GM18873 (cell line): ENCODE measurements at regions not wholly inside any gene's neighbourhood (a gene's known extent, or its start where the extent isn't known, plus 50 kb on each side); places are given as distances from the start of the nearest gene placed in this dataset.
"Not testable (repeated sequence)": the region's sequence is repeated elsewhere in the genome, so short reads cannot be mapped to it uniquely, and the experiment has no call there.

ENCODE experiments used
- ATAC-seq: cut with Tn5 transposase; IDR thresholded peaks from one replicate; pipeline ENCODE4 v1.9.1; 2021; ENCODE audit warnings: mild to moderate bottlenecking, moderate library complexity, moderate number of reproducible peaks; ENCODE audit not compliant: unreplicated experiment, low FRiP score

DNA sequence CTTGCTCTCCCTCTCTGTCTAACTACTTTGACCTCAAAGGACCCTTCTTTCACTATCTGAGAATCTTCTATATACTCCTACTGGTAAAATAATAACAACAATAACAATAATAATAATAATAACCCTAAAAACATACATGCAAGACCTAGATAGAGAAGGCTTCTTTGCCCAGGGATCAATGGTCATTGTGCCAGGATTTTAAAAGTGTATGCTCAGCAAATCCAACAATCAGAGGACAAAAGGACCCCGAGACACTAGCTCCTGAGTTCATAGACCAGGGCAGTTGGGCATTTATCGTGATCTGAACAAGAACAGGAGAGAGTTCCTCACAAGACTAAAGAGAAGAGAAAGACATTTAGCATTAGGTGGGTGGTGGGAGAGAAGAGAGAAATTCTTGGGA is 358.5 kb downstream of the DAD1 start:
- no peak for ATAC-seq

DNA sequence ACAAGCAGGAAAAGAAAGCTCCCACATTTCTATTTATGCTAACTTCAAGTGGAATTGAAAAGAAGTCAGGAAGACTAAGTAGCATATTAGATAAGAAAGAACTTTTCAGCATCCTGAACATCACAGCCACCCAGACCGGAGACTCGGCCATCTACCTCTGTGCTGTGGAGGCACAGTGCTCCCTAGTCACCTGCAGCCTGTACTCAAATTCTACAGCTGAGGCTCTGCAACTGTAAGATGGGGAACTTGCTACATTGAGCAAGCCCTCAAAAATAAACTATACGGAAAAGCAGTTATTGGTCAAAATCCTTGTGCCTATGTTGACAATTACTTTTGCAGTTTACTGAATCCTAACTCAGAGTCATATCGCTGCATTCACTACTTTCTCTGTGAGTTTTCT is 361.9 kb downstream of the DAD1 start:
- ATAC-seq: no peak

DNA sequence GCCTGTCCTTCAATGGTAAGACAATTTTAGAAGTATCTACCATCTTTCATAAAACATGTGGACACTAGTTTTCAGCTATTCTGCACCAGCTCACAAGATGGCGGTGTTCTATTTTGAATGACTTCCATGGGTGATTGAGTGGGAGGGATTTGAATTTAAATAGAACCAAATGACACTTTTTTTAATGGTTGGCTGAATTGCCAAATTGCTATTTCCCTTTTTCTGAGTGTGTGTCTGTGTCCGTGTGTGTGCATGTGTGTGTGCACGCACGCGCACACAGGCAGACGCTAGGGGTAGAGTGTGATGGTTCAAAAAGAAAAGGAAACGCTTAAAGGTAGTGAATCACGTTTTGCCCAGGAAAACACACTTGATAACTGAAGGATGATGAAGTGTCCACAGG is 362.6 kb downstream of the DAD1 start:
- ATAC-seq: no peak

GRCh38 chr14:22225516-22226140 is 363.4 kb downstream of the DAD1 start:
- no peak for ATAC-seq

DNA sequence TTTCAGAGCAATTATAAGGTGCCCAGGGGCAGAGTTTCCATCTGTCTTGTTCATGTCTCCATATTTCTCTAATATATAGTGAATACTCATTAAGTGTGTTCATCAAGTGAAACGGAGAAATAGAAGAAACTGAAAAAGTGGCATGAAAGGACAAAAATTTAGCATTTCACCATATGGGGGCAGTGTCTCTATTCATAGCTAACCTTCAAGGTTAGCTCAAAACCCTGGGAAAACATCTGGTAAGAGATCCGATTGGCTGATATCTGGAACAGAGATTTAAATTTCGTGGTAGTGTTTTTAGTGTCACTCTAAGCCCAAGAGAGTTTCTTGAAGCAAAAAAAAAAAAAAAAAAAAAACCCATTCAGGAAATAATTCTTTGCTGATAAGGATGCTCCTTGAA is 367.5 kb downstream of the DAD1 start:
- no peak for ATAC-seq

- no peak for ATAC-seq
Observed at GRCh38 chr14:22220427-22220826, 368.6 kb downstream of the DAD1 start.

DNA sequence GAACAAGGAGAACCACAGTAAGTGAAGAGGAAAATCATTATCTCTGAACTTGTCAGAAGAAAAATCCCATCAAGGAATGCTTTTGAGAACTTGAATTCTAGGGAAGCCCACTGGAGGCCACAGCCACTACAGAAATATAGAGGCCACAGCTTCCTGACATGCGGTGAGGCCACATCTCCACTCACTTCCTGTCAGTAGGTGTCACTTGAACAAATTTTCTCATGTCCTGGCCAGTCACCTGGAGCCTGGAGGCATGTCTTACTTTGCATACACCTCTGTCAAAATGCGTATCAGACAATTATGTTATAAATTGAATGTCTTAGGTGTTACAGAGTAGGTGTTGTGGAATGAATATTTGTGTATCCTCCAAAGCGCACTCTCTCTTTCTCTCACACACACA is 370.3 kb downstream of the DAD1 start:
- ATAC-seq: no peak

DNA sequence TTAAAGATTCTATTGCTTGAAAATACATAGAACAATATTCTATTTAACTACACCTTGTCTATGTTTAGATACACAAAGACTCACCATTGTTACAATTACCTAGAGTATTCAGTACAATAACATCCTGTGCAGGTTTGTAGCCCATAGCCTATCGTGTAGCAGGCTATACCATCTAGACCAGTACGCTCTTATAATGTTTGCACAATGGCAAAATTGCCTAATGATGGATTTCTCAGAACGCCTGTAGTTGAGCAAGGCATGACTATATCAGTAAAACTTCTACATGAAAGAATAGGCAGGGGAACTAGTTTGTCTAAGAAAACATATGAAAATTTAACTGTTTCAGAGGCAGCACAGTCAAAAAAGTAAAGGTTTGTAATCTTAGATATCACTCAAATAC is 375.9 kb downstream of the DAD1 start:
- no peak for ATAC-seq

- ATAC-seq: no peak
Observed at GRCh38 chr14:22210906-22211305, 378.1 kb downstream of the DAD1 start.

GRCh38 chr14:22210026-22210425 is 379.0 kb downstream of the DAD1 start:
- no peak for ATAC-seq

GRCh38 chr14:22203036-22203435 is 386.0 kb downstream of the DAD1 start:
- no peak for ATAC-seq

- no peak for ATAC-seq
Observed at GRCh38 chr14:22202313-22202712, 386.7 kb downstream of the DAD1 start.

GRCh38 chr14:22200977-22201605 is 387.9 kb downstream of the DAD1 start:
- no peak for ATAC-seq

DNA sequence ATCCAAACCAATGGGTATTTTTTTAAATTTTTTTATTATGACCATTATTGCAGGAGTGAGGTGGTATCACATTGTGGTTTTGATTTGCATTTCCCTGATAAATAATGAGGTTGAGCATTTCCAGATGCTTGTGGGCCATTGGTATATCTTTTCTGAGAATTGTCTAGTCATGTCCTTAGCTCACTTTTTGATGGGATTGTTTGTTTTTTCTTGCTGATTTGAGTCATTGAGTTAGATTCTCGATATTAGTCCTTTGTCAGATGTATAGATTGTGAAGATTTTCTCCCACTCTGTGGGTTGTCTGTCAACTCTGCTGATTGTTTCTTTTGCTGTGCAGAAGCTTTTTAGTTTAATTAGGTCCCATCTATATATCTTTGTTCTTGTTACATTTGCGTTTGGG is 388.9 kb downstream of the DAD1 start:
- not testable (repeated sequence) for ATAC-seq

- ATAC-seq: no peak
Observed at GRCh38 chr14:22194664-22195063, 394.4 kb downstream of the DAD1 start.

- no peak for ATAC-seq
Observed at GRCh38 chr14:22190411-22191191, 398.4 kb downstream of the DAD1 start.

- no peak for ATAC-seq
Observed at GRCh38 chr14:22189881-22190280, 399.1 kb downstream of the DAD1 start.

GRCh38 chr14:22188318-22188717 is 400.7 kb downstream of the DAD1 start:
- ATAC-seq: no peak

DNA sequence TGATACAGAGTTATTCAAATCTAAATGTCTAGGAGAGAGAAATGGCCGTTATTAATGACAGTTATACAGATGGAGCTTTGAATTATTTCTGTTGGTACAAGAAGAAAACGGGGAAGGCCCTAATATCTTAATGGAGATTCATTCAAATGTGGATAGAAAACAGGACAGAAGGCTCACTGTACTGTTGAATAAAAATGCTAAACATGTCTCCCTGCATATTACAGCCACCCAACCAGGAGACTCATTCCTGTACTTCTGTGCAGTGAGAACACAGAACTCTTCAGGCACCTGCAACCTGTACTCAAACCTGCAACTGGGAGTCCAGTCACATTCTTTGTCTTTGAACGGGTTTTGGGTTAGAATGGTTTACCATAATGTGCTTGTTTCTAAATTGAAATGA is 403.2 kb downstream of the DAD1 start:
- ATAC-seq: no peak

DNA sequence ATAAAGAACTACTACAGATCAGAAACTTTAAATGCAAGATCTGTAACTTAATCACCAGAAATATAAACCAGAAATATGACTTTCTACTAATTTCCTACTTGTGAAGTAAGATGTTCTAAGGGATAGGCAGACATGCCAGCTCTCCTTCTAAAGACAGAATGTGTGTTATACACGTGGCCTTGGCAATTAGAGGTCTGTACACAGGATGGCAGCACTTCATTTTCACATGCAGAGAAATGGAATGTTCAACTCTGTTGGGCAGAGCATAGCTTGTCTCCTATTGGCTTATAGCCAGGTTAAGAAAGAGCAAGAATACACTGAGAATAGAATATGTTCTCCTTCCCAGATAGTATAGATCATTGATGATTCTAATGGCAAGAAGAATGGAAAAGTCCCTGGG is 403.8 kb downstream of the DAD1 start:
- ATAC-seq: no peak

DNA sequence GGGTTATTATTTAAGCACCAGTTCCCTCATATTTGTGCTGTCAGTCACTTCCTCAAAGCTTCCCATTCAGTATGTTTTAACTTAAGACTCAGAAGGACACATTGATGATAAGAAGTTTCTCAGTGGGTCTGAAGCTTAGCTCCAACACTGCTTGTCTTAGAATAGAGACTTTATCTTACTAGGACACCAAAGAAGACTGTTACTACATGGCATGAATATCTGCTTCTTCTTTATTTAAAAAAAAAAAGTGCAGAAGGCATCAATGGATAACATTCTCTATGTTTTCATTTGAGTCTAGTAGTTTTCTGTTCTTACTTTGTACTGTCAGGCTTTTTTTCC is 404.2 kb downstream of the DAD1 start:
- ATAC-seq: no peak
